Inflammatory macrophage treated with lipopolysaccharide for 4 hours (primary cell): ENCODE measurements at regions not wholly inside any gene's neighbourhood (a gene's known extent, or its start where the extent isn't known, plus 50 kb on each side); places are given as distances from the start of the nearest gene placed in this dataset.

ENCODE experiments used
- DNase-seq: peaks from one replicate; pipeline ENCODE4 v3.0.0-alpha.2; 2020

DNA sequence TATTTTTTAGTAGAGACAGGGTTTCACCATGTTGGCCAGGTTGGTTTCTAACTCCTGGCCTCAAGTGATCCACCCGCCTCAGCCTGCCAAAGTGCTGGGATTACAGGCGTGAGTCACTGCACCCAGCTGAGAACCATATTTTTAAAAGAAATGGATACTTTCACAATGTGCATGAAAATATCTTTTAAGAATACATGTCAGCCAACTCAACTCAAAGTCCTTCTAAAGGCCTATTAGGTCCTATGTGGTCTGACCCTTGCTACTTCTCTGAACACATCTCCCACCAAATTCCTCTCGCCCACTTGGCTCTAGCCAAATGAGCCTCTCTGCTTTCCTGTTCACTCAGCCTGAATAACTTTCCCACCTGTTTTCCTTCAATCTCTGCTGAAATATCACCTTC, 119.6 kb downstream of the MTX2 start:
- DNase-seq, result no peak

DNA sequence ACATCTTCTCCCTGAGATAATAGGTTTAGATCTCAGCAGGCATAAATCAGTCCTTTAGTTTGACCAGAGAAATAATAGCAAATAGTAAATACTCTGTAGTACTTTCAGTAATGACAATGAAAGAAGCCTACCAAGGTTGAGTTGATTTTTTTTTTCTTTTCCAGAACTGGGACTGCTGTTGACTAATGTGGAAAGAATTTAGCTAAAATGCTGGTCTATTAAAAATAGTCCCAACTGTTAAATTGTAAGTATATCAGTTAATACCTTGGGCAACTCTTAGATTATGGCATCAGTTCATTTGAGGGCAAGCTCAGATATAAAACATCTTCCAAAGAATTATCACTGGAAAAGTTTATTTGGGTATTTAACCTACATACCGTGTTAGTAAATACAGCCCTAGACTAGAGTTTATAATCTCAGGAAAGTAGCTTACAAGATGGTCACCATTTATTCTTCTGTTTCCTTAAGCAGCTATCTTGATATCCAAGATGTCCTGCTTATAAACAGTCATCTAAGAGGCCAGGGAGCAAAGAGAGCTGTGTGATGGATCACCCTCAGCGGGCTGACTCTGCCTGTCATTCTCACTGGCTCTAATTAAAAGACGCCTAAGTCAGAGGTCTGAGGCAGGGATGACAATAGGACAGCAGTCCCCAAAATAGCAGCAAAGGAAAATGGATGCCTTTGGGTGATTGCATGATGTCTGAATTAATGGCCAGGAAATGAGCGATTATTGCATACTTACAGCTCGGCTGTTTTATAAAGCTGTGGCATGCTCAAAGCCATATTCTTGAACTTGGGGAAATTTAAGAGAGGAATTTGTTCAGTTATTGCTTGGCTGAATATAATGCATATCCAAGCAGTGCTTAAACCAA, 121.3 kb downstream of the MTX2 start:
- DNase-seq, result no peak

GRCh38 chr2:176391148-176391419, 121.8 kb downstream of the MTX2 start:
- no peak for DNase-seq

GRCh38 chr2:176392249-176392648, 123.0 kb downstream of the MTX2 start:
- DNase-seq, result no peak

- DNase-seq, result no peak
Measured at GRCh38 chr2:176392744-176393414, 123.6 kb downstream of the MTX2 start.

DNA sequence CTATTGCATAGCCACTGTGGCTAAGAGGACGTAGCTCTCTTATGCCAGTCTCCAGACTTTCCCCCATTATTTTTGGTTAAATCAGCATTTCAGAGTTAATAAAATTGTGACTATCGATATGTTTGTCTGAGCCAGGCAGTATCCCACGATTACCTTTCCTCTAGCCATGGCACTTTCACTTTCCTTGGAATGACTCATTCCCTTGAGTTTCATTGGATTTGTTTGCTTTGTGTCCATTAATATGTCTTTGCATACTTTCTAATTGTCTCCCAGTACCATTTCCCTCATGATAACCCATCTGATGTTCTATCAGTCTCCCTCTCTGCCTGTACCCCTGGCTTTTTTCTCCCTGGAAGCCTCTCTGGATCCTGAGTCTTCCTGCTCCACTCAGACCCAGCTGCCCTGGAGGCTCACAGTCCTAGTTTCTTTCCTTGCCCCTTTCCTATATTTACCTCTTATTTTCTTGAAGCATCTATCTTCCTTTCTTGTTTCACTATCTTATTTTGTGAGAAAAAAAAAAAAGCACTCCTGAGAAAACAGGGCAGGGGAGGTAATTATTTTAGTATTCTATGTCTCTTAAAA, 126.1 kb downstream of the MTX2 start:
- no peak for DNase-seq

DNA sequence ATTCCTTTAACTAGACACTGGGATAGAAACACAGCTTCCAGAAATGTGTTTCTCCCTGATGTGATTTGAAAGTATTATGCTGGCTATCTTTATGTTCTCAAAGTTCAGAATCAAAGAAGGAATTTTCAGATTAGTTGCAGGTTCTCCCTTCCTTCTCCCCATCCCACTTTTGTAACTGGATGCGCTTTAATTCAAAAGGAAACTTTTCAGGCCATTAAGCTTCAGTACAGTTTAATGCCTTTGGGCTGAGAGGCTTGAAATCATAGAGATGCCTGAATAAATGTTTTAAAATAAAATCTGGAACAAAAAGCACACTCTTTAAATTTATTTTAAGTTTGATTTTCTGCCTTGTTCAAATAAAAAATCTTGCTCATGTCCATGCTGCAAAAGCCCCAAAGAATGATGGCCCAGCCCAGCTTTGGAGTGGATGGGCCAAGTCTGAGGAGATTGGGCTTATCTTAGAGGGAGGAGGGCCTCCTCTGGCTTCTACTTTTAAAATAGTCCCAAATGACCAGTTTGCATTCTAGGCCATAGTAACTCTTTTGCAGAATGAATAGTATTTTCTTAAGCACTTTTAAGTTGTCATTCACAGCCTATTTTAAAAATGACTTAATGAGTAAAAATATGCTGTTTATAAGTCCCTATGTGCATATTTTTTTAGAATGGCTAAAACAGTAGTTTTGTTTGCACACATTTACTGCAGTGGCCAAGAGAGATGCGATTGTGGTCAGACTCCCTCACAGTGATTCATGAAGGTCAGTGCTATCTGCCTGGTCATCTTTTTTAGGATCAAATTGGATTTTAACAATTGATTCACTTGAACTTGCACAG, 129.2 kb downstream of the MTX2 start:
- no peak for DNase-seq

DNA sequence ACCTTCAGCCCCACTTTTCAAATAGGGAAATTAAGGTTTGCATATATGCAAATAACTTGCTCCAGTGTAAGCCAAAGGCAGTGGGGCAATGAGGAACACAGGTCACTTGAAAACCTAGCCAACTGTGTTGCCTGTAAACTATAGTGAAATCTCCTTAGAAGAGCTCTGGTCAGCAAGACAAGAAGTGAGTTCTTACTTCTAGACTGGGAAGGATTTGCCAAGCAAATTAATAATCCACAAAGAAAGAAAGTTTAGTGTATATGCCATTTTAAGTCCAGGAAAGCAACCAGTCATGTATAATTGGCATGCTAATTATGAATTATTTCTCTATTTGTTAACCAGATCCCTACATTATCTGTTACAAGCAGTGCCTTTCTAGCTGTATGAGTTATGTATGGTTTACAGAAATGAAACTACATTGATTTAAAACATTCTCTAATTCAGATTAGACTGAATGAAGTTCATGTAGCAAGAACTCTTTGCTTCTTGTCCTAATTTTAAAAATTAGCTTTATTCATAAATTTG, 129.9 kb downstream of the MTX2 start:
- no peak for DNase-seq

DNA sequence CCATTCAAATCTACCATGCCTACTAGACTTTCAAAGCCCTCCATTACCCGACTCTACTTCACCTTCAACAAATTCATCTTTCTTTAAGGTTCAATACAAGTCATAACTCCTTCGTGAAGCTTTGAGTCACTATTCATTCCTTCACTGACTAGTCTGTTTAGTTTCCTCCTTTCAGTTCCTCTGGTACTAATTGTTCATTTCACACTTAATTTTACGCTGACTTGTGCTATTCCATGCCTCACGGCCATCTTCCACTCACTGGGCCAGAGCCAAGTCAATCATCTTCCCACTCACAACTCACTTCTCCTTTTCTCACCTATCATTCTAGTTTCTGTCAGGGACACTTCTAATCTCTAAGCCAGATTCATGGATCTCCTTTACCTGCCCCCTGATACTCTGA, 136.2 kb downstream of the MTX2 start:
- peak; percentile 0 for DNase-seq

- no peak for DNase-seq
Measured at GRCh38 chr2:176407706-176408105, 138.5 kb downstream of the MTX2 start.

DNA sequence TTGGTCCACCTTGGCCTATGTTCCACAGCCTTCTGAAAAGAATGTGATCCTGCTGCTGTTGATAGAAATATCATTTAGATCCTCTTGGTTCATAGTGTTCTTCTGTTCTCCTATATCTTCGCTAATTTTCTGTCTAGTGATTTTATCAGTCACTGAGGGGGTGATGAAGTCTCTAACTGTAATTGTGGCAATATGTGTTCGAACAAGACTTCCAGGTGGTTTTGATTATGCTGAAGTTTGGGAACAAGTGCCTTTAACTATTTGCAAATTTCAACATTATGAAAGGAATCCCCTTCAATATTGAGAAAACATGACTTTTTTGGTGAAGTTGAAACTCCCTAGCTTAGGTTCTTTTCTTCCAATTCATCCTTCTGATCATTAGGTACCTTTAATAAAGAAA, 140.4 kb downstream of the MTX2 start:
- DNase-seq, result no peak

DNA sequence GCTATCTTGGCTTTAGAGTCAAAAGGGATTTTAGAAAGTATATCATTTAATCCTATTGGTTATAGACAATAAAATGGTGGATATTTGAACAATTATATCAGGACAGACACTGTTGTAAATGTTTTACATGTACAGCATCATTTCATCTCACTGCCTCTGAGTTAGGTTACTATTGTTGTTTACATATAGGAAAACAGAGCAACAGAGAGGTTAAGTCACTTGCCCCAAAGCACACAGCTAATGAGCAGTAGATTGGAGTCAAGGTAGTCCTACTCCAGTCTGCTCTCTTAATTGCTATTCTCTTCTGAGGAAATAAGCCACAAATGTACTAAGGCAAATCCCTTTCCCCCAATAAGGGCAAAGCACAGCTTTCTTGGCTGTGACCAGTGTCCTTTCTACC, 142.9 kb downstream of the MTX2 start:
- no peak for DNase-seq

GRCh38 chr2:176413786-176414185, 144.5 kb downstream of the MTX2 start:
- DNase-seq, result no peak

- no peak for DNase-seq
Measured at GRCh38 chr2:176414641-176415040, 145.4 kb downstream of the MTX2 start.

GRCh38 chr2:176415174-176415895, 146.1 kb downstream of the MTX2 start:
- DNase-seq, result no peak

DNA sequence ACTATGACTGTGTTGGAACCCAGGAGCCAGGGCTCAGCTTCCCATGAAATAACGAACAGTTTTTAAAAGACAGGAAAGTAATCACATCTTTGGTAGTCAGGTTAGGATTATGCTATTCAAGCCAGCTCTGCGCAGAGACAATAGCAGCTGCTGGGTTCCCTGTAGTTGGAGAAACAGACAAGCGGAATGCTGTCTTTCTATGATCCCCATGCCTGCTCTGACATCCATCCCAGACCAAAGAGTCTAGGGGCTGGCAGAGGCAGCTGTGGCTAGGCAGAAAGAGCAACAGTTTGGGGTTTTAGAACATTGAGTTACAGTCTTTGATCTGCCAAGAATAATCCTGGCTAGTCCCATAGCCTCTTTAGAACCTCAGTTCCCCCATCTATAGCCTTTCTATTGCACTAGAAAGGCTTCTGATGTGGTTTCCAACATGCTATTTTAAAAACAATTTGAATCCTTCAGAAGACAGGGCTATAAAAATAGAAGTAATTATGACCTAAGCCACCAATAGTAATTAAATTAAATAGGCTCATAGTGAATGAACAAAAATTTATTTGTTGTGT, 146.8 kb downstream of the MTX2 start:
- DNase-seq, result no peak

DNA sequence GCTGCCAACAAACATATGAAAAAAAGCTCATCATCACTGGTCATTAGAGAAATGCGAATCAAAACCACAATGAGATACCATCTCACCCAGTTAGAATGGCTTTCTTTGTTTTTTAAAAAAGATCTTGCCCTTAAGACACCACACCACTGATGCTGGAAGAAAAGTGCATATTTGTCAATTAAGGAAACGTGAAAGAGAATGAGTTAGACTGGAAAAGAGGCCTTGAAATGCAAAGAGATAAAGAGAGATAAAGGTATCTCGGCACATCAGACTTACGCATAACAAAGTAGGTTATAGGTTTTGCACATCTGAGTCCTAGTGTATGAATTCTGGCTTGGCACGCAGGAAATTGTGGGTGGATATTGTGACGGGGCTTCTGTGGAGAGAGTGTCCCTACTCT, 149.5 kb downstream of the MTX2 start:
- DNase-seq, result no peak

DNA sequence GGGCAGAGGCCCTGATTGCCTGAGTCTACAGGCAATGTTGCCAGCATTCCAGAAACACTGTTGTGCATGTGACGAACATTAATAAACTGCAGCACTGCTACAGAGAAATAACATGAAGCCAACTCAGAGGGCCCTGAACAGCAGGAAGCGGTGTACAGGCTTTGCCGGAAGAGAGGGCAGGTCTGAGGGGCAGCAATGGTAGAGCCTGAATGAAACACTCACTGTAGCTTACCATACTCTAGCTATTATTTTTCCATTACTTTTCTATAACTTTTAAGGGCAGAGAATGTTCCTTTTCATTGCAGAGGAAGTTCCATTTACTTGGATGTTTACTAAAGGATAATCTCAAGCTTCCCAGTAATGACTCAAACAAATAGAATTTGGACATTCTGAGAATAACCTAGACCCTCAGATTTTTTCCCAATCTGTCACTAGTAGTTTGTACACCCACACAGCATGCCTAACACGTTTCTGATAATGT, 150.4 kb downstream of the MTX2 start:
- DNase-seq, result no peak

- DNase-seq, result no peak
Measured at GRCh38 chr2:176421297-176422050, 152.2 kb downstream of the MTX2 start.

DNA sequence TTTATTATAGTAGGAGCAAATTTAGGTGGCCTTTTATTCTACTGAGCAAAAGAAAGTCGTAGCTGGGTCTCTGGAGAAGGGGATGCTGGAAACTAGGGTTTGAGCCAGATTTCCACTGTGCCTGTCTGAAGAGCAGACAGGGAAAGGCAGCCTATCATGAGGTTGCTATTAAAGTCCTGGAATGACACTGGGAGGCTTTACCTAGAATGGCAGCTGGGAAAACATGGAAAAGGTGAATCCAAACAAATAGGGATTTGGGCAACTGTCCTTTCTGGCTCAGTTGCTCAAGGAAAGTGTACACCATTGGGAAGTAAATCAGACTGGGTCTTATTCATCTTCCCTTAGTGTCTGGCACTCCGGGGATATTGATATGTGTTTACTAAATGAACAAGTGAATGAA, 154.6 kb downstream of the MTX2 start:
- DNase-seq, result no peak

DNA sequence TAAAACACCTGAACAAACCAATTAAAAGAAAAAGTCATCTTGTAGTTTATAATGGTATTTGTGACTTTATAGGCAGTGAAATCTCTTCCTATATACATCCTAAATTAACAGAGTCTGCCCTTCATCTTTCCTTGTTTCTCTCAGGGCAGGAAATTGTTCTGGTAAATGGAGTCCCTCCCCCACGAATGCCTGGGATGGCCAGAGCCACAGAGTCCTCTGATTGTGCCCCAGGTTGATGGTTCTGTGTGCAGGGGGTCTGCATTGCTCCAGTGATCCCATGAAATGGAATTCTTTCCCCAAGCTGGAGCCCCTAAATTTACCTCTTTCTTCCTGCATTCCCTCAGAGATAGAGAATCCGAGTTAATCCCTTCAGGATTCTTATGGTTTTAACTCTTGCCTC, 155.5 kb downstream of the MTX2 start:
- DNase-seq, result no peak
